M059J (cell line): ENCODE measurements at regions not wholly inside any gene's neighbourhood (a gene's known extent, or its start where the extent isn't known, plus 50 kb on each side); places are given as distances from the start of the nearest gene placed in this dataset.
"Not testable (repeated sequence)": the region's sequence is repeated elsewhere in the genome, so short reads cannot be mapped to it uniquely, and the experiment has no call there.

Experiments used
- DNase-seq: peaks from one replicate; pipeline ENCODE4 v3.0.0-alpha.2; 2012; ENCODE audit warnings: low read depth

- no peak for DNase-seq
Observed at GRCh38 chr1:198969981-198970380, 331.1 kb downstream of the PTPRC start.

GRCh38 chr1:198970916-198971315 is 332.1 kb downstream of the PTPRC start:
- DNase-seq: peak; percentile 45

GRCh38 chr1:198977909-198978308 is 339.1 kb downstream of the PTPRC start:
- DNase-seq: no peak

- no peak for DNase-seq
Observed at GRCh38 chr1:198978523-198978922, 339.7 kb downstream of the PTPRC start.

GRCh38 chr1:198986036-198986435 is 347.2 kb downstream of the PTPRC start:
- DNase-seq: peak; percentile 11

GRCh38 chr1:198986442-198986841 is 347.6 kb downstream of the PTPRC start:
- DNase-seq: no peak

GRCh38 chr1:199002661-199003060 is 363.8 kb downstream of the PTPRC start:
- DNase-seq: no peak

- peak; percentile 28 for DNase-seq
Observed at GRCh38 chr1:199007423-199007822, 368.6 kb downstream of the PTPRC start.

GRCh38 chr1:199009447-199009846 is 370.6 kb downstream of the PTPRC start:
- no peak for DNase-seq

GRCh38 chr1:199010492-199010891 is 371.7 kb downstream of the PTPRC start:
- DNase-seq: no peak

- no peak for DNase-seq
Observed at GRCh38 chr1:199010933-199011332, 372.1 kb downstream of the PTPRC start.

GRCh38 chr1:199015799-199016198 is 377.0 kb downstream of the PTPRC start:
- no peak for DNase-seq

- no peak for DNase-seq
Observed at GRCh38 chr1:199018471-199019135, 379.8 kb downstream of the PTPRC start.

- DNase-seq: no peak
Observed at GRCh38 chr1:199020051-199020450, 381.2 kb downstream of the PTPRC start.

- DNase-seq: no peak
Observed at GRCh38 chr1:199020904-199021303, 382.1 kb downstream of the PTPRC start.

- DNase-seq: peak; percentile 80
Observed at GRCh38 chr1:199029401-199029800, 390.6 kb downstream of the PTPRC start.

GRCh38 chr1:199029855-199030254 is 391.0 kb downstream of the PTPRC start:
- peak; percentile 67 for DNase-seq

GRCh38 chr1:199030541-199030940 is 391.7 kb downstream of the PTPRC start:
- not testable (repeated sequence) for DNase-seq

- not testable (repeated sequence) for DNase-seq
Observed at GRCh38 chr1:199031170-199031569, 392.3 kb downstream of the PTPRC start.

GRCh38 chr1:199032479-199032878 is 393.6 kb downstream of the PTPRC start:
- DNase-seq: not testable (repeated sequence)

GRCh38 chr1:199033661-199034060 is 394.8 kb downstream of the PTPRC start:
- DNase-seq: no peak

GRCh38 chr1:199038156-199038555 is 399.3 kb downstream of the PTPRC start:
- DNase-seq: no peak

- no peak for DNase-seq
Observed at GRCh38 chr1:199040076-199040905, 401.5 kb downstream of the PTPRC start.
